Suppressor macrophage treated with lipopolysaccharide for 1 hour (primary cell): ENCODE measurements at regions not wholly inside any gene's neighbourhood (a gene's known extent, or its start where the extent isn't known, plus 50 kb on each side); places are given as distances from the start of the nearest gene placed in this dataset.

Source experiments
- DNase-seq, 3 donors: peaks; one replicate each; pipeline ENCODE4 v3.0.0-alpha.2; 2020 to 2022

- DNase-seq = no peak
These were observed 88.0 kb downstream of the XCL2 start for GRCh38 chr1:168455764-168456163.

- no peak for DNase-seq
These were observed 89.5 kb downstream of the XCL2 start for GRCh38 chr1:168454211-168454815.

GRCh38 chr1:168453056-168453455 is 90.7 kb downstream of the XCL2 start:
- no peak for DNase-seq

GRCh38 chr1:168452329-168452728 is 91.5 kb downstream of the XCL2 start:
- DNase-seq = no peak

- no peak for DNase-seq
These were observed 95.9 kb downstream of the XCL2 start for GRCh38 chr1:168447871-168448270.

- DNase-seq = no peak
These were observed 97.7 kb downstream of the XCL2 start for GRCh38 chr1:168446081-168446480.

GRCh38 chr1:168443899-168444298 is 99.9 kb downstream of the XCL2 start:
- DNase-seq = no peak

- DNase-seq = no peak
These were observed 100.4 kb downstream of the XCL2 start for GRCh38 chr1:168443356-168443755.

GRCh38 chr1:168442931-168443330 is 100.9 kb downstream of the XCL2 start:
- no peak for DNase-seq

GRCh38 chr1:168441745-168442144 is 102.1 kb downstream of the XCL2 start:
- DNase-seq = peak in 1 of 3 donors; percentile 9

GRCh38 chr1:168439456-168440375 is 104.1 kb downstream of the XCL2 start:
- DNase-seq = peak; percentile 84 to 90 (median 85)

GRCh38 chr1:168438626-168439025 is 105.2 kb downstream of the XCL2 start:
- DNase-seq = no peak

- peak; percentile 23 to 41 (median 33) for DNase-seq
These were observed 106.0 kb downstream of the XCL2 start for GRCh38 chr1:168437821-168438220.

GRCh38 chr1:168435439-168435838 is 108.4 kb downstream of the XCL2 start:
- DNase-seq = peak in 1 of 3 donors; percentile 5

GRCh38 chr1:168433238-168433637 is 110.6 kb downstream of the XCL2 start:
- DNase-seq = peak in 1 of 3 donors; percentile 7

GRCh38 chr1:168431882-168432281 is 111.9 kb downstream of the XCL2 start:
- DNase-seq = no peak

GRCh38 chr1:168430321-168430720 is 113.5 kb downstream of the XCL2 start:
- DNase-seq = no peak

GRCh38 chr1:168428063-168428731 is 115.6 kb downstream of the XCL2 start:
- no peak for DNase-seq

GRCh38 chr1:168427051-168427450 is 116.7 kb downstream of the XCL2 start:
- DNase-seq = peak; percentile 17 to 24 (median 19)

GRCh38 chr1:168424281-168424680 is 119.5 kb downstream of the XCL2 start:
- DNase-seq = no peak

GRCh38 chr1:168422203-168422847 is 121.5 kb downstream of the XCL2 start:
- no peak for DNase-seq

GRCh38 chr1:168421399-168422004 is 122.3 kb downstream of the XCL2 start:
- peak; percentile 20 to 43 (median 24) for DNase-seq

- DNase-seq = no peak
These were observed 123.6 kb downstream of the XCL2 start for GRCh38 chr1:168420177-168420576.
